Keratinocyte (primary cell): ENCODE measurements at regions not wholly inside any gene's neighbourhood (a gene's known extent, or its start where the extent isn't known, plus 50 kb on each side); places are given as distances from the start of the nearest gene placed in this dataset.

ENCODE experiments used
- DNase-seq: peaks from one replicate; pipeline ENCODE4 v3.0.0-alpha.2; 2011; ENCODE audit warnings: low read depth, missing footprints, low spot score
- FAIRE-seq: peaks from 2 replicates; lab custom pipeline; 2011; peaks lifted over from hg19 to GRCh38; lab: Jason Lieb, UNC
- H2AFZ ChIP-seq: 2 replicates; pipeline ENCODE4 v1.6.0; 2012; ENCODE audit warnings: low read length, control low read depth, inconsistent platforms; ENCODE audit not compliant: control insufficient read depth
- H3K27ac ChIP-seq: 2 replicates; pipeline ENCODE4 v1.5.1; 2011; ENCODE audit warnings: low read length; ENCODE audit not compliant: control insufficient read depth, insufficient read depth
- H3K27me3 ChIP-seq: 3 replicates; pipeline ENCODE4 v1.6.0; 2011; ENCODE audit warnings: low read length; ENCODE audit not compliant: control insufficient read depth, insufficient read depth; ENCODE audit errors: extremely low read depth
- H3K36me3 ChIP-seq, 2 experiments: 2 replicates in 1 of 2; 3 replicates in 1 of 2; pipeline ENCODE4 v1.5.1; 2011; ENCODE audit warnings: low read length in 2 of 2, mild to moderate bottlenecking in 1 of 2; ENCODE audit not compliant: control insufficient read depth in 2 of 2, insufficient read depth in 2 of 2; ENCODE audit errors: extremely low read depth in 1 of 2
- H3K4me1 ChIP-seq: 3 replicates; pipeline ENCODE4 v1.5.1; 2011; ENCODE audit warnings: low read length; ENCODE audit not compliant: control insufficient read depth, insufficient read depth; ENCODE audit errors: extremely low read depth
- H3K4me2 ChIP-seq: 3 replicates; pipeline ENCODE4 v1.6.0; 2011; ENCODE audit warnings: low read depth, low read length; ENCODE audit not compliant: control insufficient read depth, insufficient read depth; ENCODE audit errors: extremely low read depth
- H3K4me3 ChIP-seq, 3 experiments: fragments of 200-600 bp in 1 of 3; sonication (generic) in 1 of 3; 2 replicates in 2 of 3; 3 replicates in 1 of 3; pipeline ENCODE4 v1.5.1; 2011 to 2016; ENCODE audit warnings: low read length in 3 of 3, mild to moderate bottlenecking in 3 of 3, control low read depth in 2 of 3, inconsistent platforms in 1 of 3, low read depth in 1 of 3, mixed read lengths in 1 of 3, mixed run types in 1 of 3, moderate library complexity in 1 of 3; ENCODE audit not compliant: control insufficient read depth in 2 of 3, insufficient read depth in 2 of 3; ENCODE audit errors: extremely low read depth in 1 of 3
- H3K79me2 ChIP-seq: 2 replicates; pipeline ENCODE4 v1.6.0; 2012; ENCODE audit warnings: low read length; ENCODE audit not compliant: control insufficient read depth, insufficient read depth
- H3K9ac ChIP-seq: 3 replicates; pipeline ENCODE4 v1.6.0; 2011; ENCODE audit warnings: low read length; ENCODE audit not compliant: control insufficient read depth, insufficient read depth; ENCODE audit errors: extremely low read depth
- H3K9me1 ChIP-seq: 3 replicates; pipeline ENCODE4 v1.6.0; 2011; ENCODE audit warnings: low read length; ENCODE audit not compliant: control insufficient read depth, insufficient read depth; ENCODE audit errors: extremely low read depth
- H3K9me3 ChIP-seq: 2 replicates; pipeline ENCODE4 v1.5.1; 2012; ENCODE audit warnings: low read depth, low read length; ENCODE audit not compliant: control insufficient read depth
- H4K20me1 ChIP-seq: 3 replicates; pipeline ENCODE4 v1.6.0; 2011; ENCODE audit warnings: low read length; ENCODE audit not compliant: control insufficient read depth, insufficient read depth; ENCODE audit errors: extremely low read depth
- EZH2 ChIP-seq: IDR thresholded peaks from one replicate; pipeline ENCODE4 v1.6.1; 2012; ENCODE audit warnings: inconsistent platforms, mild to moderate bottlenecking, low read length, moderate library complexity
- dilution Hi-C: fragments of 300-500 bp; cut with MboI; formaldehyde crosslinking; loops from one replicate; pipeline ENCODE4 v1.7.0; 2020; ENCODE audit warnings: low sequenced_read_pairs; ENCODE audit not compliant: extremely low pct_ligation_motif_present
- TF ChIP-seq, protein P1 (sequence below), 3 experiments: IDR thresholded peaks in 1 of 3; conservative IDR thresholded peaks in 1 of 3; optimal IDR thresholded peaks in 1 of 3; 2 replicates in 2 of 3; 3 replicates in 1 of 3; pipeline versions ENCODE3 to v1.5.1; 2011; ENCODE audit warnings: low read length in 3 of 3, mild to moderate bottlenecking in 3 of 3, moderate library complexity in 2 of 3, control low read depth in 1 of 3, inconsistent platforms in 1 of 3; ENCODE audit not compliant: insufficient read depth in 2 of 3; ENCODE audit errors: extremely low read depth in 1 of 3

DNA sequence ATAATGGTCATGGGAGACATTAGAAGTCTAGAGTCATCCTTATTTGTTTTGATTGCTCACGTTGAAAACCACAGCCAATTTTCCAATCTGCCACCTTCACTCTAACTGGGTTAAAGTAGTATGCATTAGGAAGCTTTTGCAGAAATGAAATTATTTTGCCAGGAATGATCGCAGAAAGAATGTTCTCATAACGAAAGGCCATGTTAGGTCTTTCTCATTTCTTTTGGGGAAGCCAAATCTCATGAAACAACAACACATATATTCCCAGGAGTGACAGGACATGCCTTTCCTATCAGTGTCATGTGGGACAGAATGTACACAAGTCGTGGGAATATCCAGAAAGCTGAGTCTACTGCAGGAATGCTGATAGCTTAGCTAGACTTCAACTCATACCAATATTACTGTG, 386.3 kb downstream of the AASDHPPT start:
- no peak overlapping the region for H3K9ac ChIP-seq
- no peak for DNase-seq
- H2AFZ ChIP-seq = no peak overlapping the region
- H3K27me3 ChIP-seq = no peaks in the 10 kb centered on the region
- no peaks in the 10 kb centered on the region for H3K4me1 ChIP-seq
- dilution Hi-C loops = no loop called here
- TF ChIP-seq, protein P1, sequence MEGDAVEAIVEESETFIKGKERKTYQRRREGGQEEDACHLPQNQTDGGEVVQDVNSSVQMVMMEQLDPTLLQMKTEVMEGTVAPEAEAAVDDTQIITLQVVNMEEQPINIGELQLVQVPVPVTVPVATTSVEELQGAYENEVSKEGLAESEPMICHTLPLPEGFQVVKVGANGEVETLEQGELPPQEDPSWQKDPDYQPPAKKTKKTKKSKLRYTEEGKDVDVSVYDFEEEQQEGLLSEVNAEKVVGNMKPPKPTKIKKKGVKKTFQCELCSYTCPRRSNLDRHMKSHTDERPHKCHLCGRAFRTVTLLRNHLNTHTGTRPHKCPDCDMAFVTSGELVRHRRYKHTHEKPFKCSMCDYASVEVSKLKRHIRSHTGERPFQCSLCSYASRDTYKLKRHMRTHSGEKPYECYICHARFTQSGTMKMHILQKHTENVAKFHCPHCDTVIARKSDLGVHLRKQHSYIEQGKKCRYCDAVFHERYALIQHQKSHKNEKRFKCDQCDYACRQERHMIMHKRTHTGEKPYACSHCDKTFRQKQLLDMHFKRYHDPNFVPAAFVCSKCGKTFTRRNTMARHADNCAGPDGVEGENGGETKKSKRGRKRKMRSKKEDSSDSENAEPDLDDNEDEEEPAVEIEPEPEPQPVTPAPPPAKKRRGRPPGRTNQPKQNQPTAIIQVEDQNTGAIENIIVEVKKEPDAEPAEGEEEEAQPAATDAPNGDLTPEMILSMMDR (optimal IDR thresholded peaks at IDR 0.05 in 1 of 3, IDR thresholded peaks at IDR 0.05 in 1 of 3, conservative IDR thresholded peaks at IDR 0.05 in 1 of 3; ENCODE audit: extremely low read depth in 1 of 3, insufficient read depth in 2 of 3, low read length in 3 of 3) = no peak
- no peak for TF ChIP-seq EZH2
- H3K4me3 ChIP-seq = no peak overlapping the region
- no peak for FAIRE-seq
- H3K79me2 ChIP-seq = no peaks in the 10 kb centered on the region
- H3K36me3 ChIP-seq = no peaks in the 10 kb centered on the region
- H3K27ac ChIP-seq = no peak overlapping the region
- no peak overlapping the region for H3K4me2 ChIP-seq
- no peaks in the 10 kb centered on the region for H4K20me1 ChIP-seq
- H3K9me3 ChIP-seq = no peaks in the 10 kb centered on the region
- no peaks in the 10 kb centered on the region for H3K9me1 ChIP-seq

DNA sequence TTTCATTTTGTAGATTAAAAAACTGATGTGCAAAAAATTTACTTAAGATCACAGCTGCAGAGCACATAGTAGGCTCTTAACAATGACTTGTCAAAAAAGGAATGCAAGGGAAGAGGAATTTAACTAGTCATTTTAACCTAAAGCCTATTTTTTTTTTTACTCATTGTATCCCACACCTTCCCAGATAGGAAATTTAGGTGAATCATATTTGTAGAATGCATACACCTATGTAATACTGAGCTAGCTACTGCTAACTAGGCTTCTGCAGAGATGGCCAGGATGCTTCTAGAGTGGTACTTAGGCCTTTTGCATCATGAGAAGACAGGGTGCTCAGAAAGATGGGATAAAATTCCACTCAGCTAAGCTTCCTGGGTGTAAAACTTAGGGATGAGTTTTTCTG, 387.3 kb downstream of the AASDHPPT start:
- Histone ChIP-seq H4K20me1 (no peaks in the 10 kb centered on the region), H3K9ac (no peak overlapping the region), H3K9me1 (no peaks in the 10 kb centered on the region), H3K27ac (no peak overlapping the region), H3K9me3 (no peaks in the 10 kb centered on the region), H3K79me2 (no peaks in the 10 kb centered on the region), H3K4me1 (no peaks in the 10 kb centered on the region), H3K27me3 (no peaks in the 10 kb centered on the region), H3K36me3 (no peaks in the 10 kb centered on the region), H3K4me3 (no peak overlapping the region), H3K4me2 (no peak overlapping the region), H2AFZ (no peak overlapping the region)
- DNase-seq (no peak), FAIRE-seq (no peak)
- dilution Hi-C loops = no loop called here
- TF ChIP-seq EZH2 = no peak
- TF ChIP-seq, protein P1 (optimal IDR thresholded peaks at IDR 0.05 in 1 of 3, IDR thresholded peaks at IDR 0.05 in 1 of 3, conservative IDR thresholded peaks at IDR 0.05 in 1 of 3; ENCODE audit: extremely low read depth in 1 of 3, insufficient read depth in 2 of 3, low read length in 3 of 3) = no peak
